ENCODE measurements at regions not wholly inside any gene's neighbourhood (a gene's known extent, or its start where the extent isn't known, plus 50 kb on each side); places are given as distances from the start of the nearest gene placed in this dataset.

DNA sequence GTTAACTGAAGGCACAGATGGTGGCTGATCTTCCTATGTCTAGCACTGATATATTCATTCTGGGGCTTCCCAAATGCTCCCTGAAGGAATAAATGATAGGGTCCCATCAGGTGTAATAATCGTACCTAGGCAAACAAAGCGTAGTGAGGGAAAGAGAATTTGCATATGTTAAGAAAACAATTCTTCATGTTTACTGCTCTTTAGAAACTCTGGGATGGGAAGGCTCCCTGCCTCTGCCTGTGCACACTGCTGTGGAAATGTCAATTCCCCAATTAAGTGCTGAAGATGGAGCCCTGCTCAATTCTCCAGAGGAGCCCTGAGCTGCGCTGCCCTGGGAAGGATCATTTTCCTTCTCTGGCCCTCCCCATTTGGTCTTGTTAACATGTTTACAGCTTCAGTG lies 380.9 kb upstream of the ADARB2 start (continued):
- TF ChIP-seq, protein P1, sequence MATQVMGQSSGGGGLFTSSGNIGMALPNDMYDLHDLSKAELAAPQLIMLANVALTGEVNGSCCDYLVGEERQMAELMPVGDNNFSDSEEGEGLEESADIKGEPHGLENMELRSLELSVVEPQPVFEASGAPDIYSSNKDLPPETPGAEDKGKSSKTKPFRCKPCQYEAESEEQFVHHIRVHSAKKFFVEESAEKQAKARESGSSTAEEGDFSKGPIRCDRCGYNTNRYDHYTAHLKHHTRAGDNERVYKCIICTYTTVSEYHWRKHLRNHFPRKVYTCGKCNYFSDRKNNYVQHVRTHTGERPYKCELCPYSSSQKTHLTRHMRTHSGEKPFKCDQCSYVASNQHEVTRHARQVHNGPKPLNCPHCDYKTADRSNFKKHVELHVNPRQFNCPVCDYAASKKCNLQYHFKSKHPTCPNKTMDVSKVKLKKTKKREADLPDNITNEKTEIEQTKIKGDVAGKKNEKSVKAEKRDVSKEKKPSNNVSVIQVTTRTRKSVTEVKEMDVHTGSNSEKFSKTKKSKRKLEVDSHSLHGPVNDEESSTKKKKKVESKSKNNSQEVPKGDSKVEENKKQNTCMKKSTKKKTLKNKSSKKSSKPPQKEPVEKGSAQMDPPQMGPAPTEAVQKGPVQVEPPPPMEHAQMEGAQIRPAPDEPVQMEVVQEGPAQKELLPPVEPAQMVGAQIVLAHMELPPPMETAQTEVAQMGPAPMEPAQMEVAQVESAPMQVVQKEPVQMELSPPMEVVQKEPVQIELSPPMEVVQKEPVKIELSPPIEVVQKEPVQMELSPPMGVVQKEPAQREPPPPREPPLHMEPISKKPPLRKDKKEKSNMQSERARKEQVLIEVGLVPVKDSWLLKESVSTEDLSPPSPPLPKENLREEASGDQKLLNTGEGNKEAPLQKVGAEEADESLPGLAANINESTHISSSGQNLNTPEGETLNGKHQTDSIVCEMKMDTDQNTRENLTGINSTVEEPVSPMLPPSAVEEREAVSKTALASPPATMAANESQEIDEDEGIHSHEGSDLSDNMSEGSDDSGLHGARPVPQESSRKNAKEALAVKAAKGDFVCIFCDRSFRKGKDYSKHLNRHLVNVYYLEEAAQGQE (IDR thresholded peaks at IDR 0.05; ENCODE audit: unreplicated experiment) = no peak
- TF ChIP-seq EZH2phosphoT487 (IDR thresholded peaks at IDR 0.05; ENCODE audit: unreplicated experiment) (no peak), ZNF114 (CRISPR knock-in tag; IDR thresholded peaks at IDR 0.05) (no peak)

- no peak overlapping the region for H3K4me2 ChIP-seq
- H3K27ac ChIP-seq (ENCODE audit: low read depth) = no peak overlapping the region
- Mint-ChIP-seq H3K27me3 (ENCODE audit: insufficient read depth, low read depth, poor library complexity) (peaks cover 5% of the 10 kb centered on the region), H3K4me3 (no peak overlapping the region), H3K9me3 (peaks cover 10% of the 10 kb centered on the region), H3K27ac (no peak overlapping the region), H3K4me1 (peaks cover 5% of the 10 kb centered on the region), H3K36me3 (ENCODE audit: low read depth) (peaks cover 7% of the 10 kb centered on the region)
- H3K9me2 ChIP-seq (ENCODE audit: insufficient read depth) = peaks cover 9% of the 10 kb centered on the region; the same call in 1 of the 2 replicates
- H3F3A ChIP-seq (replicated peaks; ENCODE audit: low read depth) = no peaks in the 10 kb centered on the region
- no peaks in the 10 kb centered on the region for H3K4me1 ChIP-seq (ENCODE audit: insufficient read depth)
- DNase-seq (ENCODE audit: low spot score) = no peak
- H2AFZ ChIP-seq = no peak overlapping the region
- H3K36me3 ChIP-seq (ENCODE audit: insufficient read depth) = no peaks in the 10 kb centered on the region
- ATAC-seq = no peak
- no peaks in the 10 kb centered on the region for H3K27me3 ChIP-seq (ENCODE audit: insufficient read depth)
- H4K20me1 ChIP-seq (replicated peaks; ENCODE audit: insufficient read depth) = no peaks in the 10 kb centered on the region
- H3K4me3 ChIP-seq = no peak overlapping the region
- H3K79me2 ChIP-seq (replicated peaks; ENCODE audit: insufficient read depth) = no peaks in the 10 kb centered on the region
- TF ChIP-seq EZH2 (IDR thresholded peaks at IDR 0.05; ENCODE audit: low read depth, unreplicated experiment) (no peak), ZNF462 (CRISPR knock-in tag; IDR thresholded peaks at IDR 0.05) (no peak), ETS1 (IDR thresholded peaks at IDR 0.05) (no peak), STAT1 (IDR thresholded peaks at IDR 0.05; ENCODE audit: unreplicated experiment) (no peak), CREB1 (CRISPR knock-in tag; IDR thresholded peaks at IDR 0.05; ENCODE audit: low read depth) (no peak)
- TF ChIP-seq, protein P1 (IDR thresholded peaks at IDR 0.05; ENCODE audit: unreplicated experiment) = no peak
- TF ChIP-seq, protein P2, sequence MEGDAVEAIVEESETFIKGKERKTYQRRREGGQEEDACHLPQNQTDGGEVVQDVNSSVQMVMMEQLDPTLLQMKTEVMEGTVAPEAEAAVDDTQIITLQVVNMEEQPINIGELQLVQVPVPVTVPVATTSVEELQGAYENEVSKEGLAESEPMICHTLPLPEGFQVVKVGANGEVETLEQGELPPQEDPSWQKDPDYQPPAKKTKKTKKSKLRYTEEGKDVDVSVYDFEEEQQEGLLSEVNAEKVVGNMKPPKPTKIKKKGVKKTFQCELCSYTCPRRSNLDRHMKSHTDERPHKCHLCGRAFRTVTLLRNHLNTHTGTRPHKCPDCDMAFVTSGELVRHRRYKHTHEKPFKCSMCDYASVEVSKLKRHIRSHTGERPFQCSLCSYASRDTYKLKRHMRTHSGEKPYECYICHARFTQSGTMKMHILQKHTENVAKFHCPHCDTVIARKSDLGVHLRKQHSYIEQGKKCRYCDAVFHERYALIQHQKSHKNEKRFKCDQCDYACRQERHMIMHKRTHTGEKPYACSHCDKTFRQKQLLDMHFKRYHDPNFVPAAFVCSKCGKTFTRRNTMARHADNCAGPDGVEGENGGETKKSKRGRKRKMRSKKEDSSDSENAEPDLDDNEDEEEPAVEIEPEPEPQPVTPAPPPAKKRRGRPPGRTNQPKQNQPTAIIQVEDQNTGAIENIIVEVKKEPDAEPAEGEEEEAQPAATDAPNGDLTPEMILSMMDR (conservative IDR thresholded peaks at IDR 0.05; ENCODE audit: low read depth in 2 of 2) = no peak
Measured at GRCh38 chr10:2117641-2118040, 380.3 kb upstream of the ADARB2 start.
